ENCODE measurements at regions not wholly inside any gene's neighbourhood (a gene's known extent, or its start where the extent isn't known, plus 50 kb on each side); places are given as distances from the start of the nearest gene placed in this dataset.

GRCh38 chr21:36628761-36629460, 70.0 kb upstream of the SIM2 start:
- DNase-seq: no peak

- peak; percentile 27 for DNase-seq
These were observed 68.3 kb upstream of the SIM2 start for GRCh38 chr21:36630485-36631206.

GRCh38 chr21:36636016-36636415, 62.9 kb upstream of the SIM2 start:
- DNase-seq: no peak

- DNase-seq: no peak
These were observed 62.5 kb upstream of the SIM2 start for GRCh38 chr21:36636439-36636838.

GRCh38 chr21:36639769-36640168, 59.1 kb upstream of the SIM2 start:
- DNase-seq: no peak

- no peak for DNase-seq
These were observed 58.7 kb upstream of the SIM2 start for GRCh38 chr21:36640174-36640720.

- no peak for DNase-seq
These were observed 58.1 kb upstream of the SIM2 start for GRCh38 chr21:36640721-36641244.

- no peak for DNase-seq
These were observed 57.6 kb upstream of the SIM2 start for GRCh38 chr21:36641346-36641745.

- no peak for DNase-seq
These were observed 57.0 kb upstream of the SIM2 start for GRCh38 chr21:36641886-36642285.

GRCh38 chr21:36642777-36643176, 56.1 kb upstream of the SIM2 start:
- no peak for DNase-seq

- DNase-seq: no peak
These were observed 55.3 kb upstream of the SIM2 start for GRCh38 chr21:36643374-36644250.

GRCh38 chr21:36646011-36646410, 52.9 kb upstream of the SIM2 start:
- DNase-seq: no peak

GRCh38 chr21:36646645-36647044, 52.3 kb upstream of the SIM2 start:
- no peak for DNase-seq

- DNase-seq: no peak
These were observed 51.4 kb upstream of the SIM2 start for GRCh38 chr21:36647279-36648093.

All from muscle of arm (tissue), 1 donor.